ENCODE measurements at regions not wholly inside any gene's neighbourhood (a gene's known extent, or its start where the extent isn't known, plus 50 kb on each side); places are given as distances from the start of the nearest gene placed in this dataset.

DNA sequence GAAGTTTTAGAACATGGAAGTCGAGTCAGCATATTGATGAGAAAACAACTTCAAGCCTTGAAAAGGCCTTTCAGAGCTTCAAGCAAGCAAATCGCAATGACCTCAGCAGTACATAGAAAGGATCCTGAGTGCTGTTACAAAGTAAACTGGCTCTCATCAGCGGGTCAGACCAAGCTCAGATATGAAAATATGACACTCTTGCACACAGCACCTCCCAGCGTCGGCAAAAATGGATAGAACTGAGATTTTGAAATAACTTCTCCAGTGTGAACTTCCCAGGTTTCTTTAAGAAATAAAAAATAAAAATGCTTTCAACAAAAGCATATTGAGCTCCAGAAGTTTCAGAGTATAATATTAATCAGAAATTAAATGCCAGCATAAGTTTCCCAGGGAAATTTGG, 296.9 kb downstream of the FBXO15 start:
- TF ChIP-seq, protein P1, sequence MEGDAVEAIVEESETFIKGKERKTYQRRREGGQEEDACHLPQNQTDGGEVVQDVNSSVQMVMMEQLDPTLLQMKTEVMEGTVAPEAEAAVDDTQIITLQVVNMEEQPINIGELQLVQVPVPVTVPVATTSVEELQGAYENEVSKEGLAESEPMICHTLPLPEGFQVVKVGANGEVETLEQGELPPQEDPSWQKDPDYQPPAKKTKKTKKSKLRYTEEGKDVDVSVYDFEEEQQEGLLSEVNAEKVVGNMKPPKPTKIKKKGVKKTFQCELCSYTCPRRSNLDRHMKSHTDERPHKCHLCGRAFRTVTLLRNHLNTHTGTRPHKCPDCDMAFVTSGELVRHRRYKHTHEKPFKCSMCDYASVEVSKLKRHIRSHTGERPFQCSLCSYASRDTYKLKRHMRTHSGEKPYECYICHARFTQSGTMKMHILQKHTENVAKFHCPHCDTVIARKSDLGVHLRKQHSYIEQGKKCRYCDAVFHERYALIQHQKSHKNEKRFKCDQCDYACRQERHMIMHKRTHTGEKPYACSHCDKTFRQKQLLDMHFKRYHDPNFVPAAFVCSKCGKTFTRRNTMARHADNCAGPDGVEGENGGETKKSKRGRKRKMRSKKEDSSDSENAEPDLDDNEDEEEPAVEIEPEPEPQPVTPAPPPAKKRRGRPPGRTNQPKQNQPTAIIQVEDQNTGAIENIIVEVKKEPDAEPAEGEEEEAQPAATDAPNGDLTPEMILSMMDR (IDR thresholded peaks at IDR 0.05): no peak
- no peak for TF ChIP-seq POLR2A (IDR thresholded peaks at IDR 0.05)
